ENCODE measurements at regions not wholly inside any gene's neighbourhood (a gene's known extent, or its start where the extent isn't known, plus 50 kb on each side); places are given as distances from the start of the nearest gene placed in this dataset.

DNA sequence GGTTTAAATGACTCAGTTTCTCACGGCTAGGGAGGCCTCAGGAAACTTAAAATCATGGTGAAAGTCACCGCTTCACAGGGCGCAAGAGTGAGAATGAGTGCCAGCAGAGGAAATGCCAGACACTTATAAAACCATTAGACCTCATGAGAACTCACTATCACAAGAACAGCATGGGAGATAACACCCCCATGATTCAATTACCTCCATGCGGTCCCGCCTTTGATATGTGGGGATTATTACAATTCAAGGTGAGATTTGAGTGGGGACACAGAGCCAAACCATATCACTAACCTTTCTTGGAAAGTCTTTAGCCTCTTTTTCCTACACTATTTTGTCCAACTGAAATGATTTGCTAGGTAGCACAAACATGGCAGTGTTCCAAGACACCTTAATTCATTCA is 533.9 kb upstream of the NUDT12 start:
- intact Hi-C loops (cut with micrococcal nuclease) (no loop called here), dilution Hi-C loops (cut with MboI; ENCODE audit: extremely low pct_ligation_motif_present, low sequenced_read_pairs) (no loop called here)
- no peak overlapping the region for H3K9ac ChIP-seq (replicated peaks; ENCODE audit: extremely low read depth, insufficient read depth, low read length)
- no peaks in the 10 kb centered on the region for H3K9me1 ChIP-seq (replicated peaks; ENCODE audit: control insufficient read depth, extremely low read depth, insufficient read depth, low read length)
- H3K4me1 ChIP-seq (ENCODE audit: control insufficient read depth, extremely low read depth, insufficient read depth, low read length) = no peaks in the 10 kb centered on the region
- ChIA-PET POLR2A (no interaction called here), CTCF (no interaction called here)
- H3K79me2 ChIP-seq (ENCODE audit: control insufficient read depth, insufficient read depth, low read length) = no peaks in the 10 kb centered on the region
- H3K27ac ChIP-seq (ENCODE audit: insufficient read depth, low read depth, low read length) = no peak overlapping the region
- TF ChIP-seq JUN (IDR thresholded peaks at IDR 0.05; ENCODE audit: borderline replicate concordance, insufficient read depth, insufficient read length, low read depth) (no peak), POLR2AphosphoS5 (IDR thresholded peaks at IDR 0.05; ENCODE audit: insufficient read depth, low read depth, low read length) (no peak), POLR2A (IDR thresholded peaks at IDR 0.05; ENCODE audit: low read depth, low read length) (no peak), MYC (IDR thresholded peaks at IDR 0.05; ENCODE audit: low read depth, low read length) (no peak), FOS (IDR thresholded peaks at IDR 0.05; ENCODE audit: borderline replicate concordance, insufficient read depth, low read length) (no peak), GATA2 (IDR thresholded peaks at IDR 0.05; ENCODE audit: insufficient read depth, insufficient read length, low read depth, low read length) (no peak), EZH2 (IDR thresholded peaks at IDR 0.05; ENCODE audit: borderline replicate concordance, low read depth, low read length, severe bottlenecking) (no peak)
- TF ChIP-seq, protein P1, sequence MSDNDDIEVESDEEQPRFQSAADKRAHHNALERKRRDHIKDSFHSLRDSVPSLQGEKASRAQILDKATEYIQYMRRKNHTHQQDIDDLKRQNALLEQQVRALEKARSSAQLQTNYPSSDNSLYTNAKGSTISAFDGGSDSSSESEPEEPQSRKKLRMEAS (IDR thresholded peaks at IDR 0.05; ENCODE audit: insufficient read depth, insufficient read length) = no peak
- TF ChIP-seq, protein P2, sequence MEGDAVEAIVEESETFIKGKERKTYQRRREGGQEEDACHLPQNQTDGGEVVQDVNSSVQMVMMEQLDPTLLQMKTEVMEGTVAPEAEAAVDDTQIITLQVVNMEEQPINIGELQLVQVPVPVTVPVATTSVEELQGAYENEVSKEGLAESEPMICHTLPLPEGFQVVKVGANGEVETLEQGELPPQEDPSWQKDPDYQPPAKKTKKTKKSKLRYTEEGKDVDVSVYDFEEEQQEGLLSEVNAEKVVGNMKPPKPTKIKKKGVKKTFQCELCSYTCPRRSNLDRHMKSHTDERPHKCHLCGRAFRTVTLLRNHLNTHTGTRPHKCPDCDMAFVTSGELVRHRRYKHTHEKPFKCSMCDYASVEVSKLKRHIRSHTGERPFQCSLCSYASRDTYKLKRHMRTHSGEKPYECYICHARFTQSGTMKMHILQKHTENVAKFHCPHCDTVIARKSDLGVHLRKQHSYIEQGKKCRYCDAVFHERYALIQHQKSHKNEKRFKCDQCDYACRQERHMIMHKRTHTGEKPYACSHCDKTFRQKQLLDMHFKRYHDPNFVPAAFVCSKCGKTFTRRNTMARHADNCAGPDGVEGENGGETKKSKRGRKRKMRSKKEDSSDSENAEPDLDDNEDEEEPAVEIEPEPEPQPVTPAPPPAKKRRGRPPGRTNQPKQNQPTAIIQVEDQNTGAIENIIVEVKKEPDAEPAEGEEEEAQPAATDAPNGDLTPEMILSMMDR (IDR thresholded peaks at IDR 0.05; ENCODE audit: extremely low read depth in 1 of 2, insufficient read depth in 1 of 2, low read depth in 1 of 2, low read length in 2 of 2) = no peak
- no peak for FAIRE-seq
- no peak overlapping the region for H3K4me2 ChIP-seq (ENCODE audit: insufficient read depth, low read length)
- no peak overlapping the region for H3K4me3 ChIP-seq (replicated peaks in 1 of 3; ENCODE audit: insufficient read depth in 1 of 3, low read depth in 1 of 3, low read length in 3 of 3)
- no peaks in the 10 kb centered on the region for H4K20me1 ChIP-seq (replicated peaks; ENCODE audit: control insufficient read depth, extremely low read depth, insufficient read depth, low read length)
- no peak overlapping the region for H2AFZ ChIP-seq (ENCODE audit: low read depth, low read length)
- no peaks in the 10 kb centered on the region for H3K9me3 ChIP-seq (replicated peaks; ENCODE audit: control insufficient read depth, insufficient read depth, low read length)
- no peaks in the 10 kb centered on the region for H3K36me3 ChIP-seq (ENCODE audit: control insufficient read depth in 2 of 2, extremely low read depth in 1 of 2, insufficient read depth in 2 of 2, low read length in 2 of 2)
- no peak for DNase-seq (ENCODE audit: low read depth, low spot score)
- no TSS peak for BruUV-seq (replicated peaks)
- no peaks in the 10 kb centered on the region for H3K27me3 ChIP-seq (ENCODE audit: control insufficient read depth in 2 of 2, insufficient read depth in 2 of 2, low read length in 2 of 2)

All from endothelial cell of umbilical vein (primary cell).